WTC11 (cell line): ENCODE measurements at regions not wholly inside any gene's neighbourhood (a gene's known extent, or its start where the extent isn't known, plus 50 kb on each side); places are given as distances from the start of the nearest gene placed in this dataset.

Source experiments
- ATAC-seq: fragments of 200-7000 bp; cut with Tn5 transposase; 2 replicates; pipeline ENCODE4 v1.10.0; 2021; ENCODE audit warnings: mild to moderate bottlenecking, moderate library complexity
- CTCF ChIA-PET: fragments of 300-600 bp; sonication (Branson Sonifier 250); formaldehyde crosslinking; loops from one replicate; lab custom pipeline; 2021; ENCODE audit warnings: antibody characterized with exemption; lab: Charles Lee
- POLR2A ChIA-PET: fragments of 350-600 bp; sonication (Branson Sonifier 250); formaldehyde crosslinking; loops from one replicate; lab custom pipeline; 2021; ENCODE audit warnings: antibody characterized with exemption; lab: Charles Lee
- DNase-seq: peaks from one replicate; pipeline ENCODE4 v3.0.0; 2021; ENCODE audit warnings: low spot score
- H3K27ac Mint-ChIP-seq: 2 replicates; pipeline ENCODE4 v1.8.0; 2021; ENCODE audit warnings: mixed read lengths
- H3K27me3 Mint-ChIP-seq: 2 replicates; pipeline ENCODE4 v1.8.0; 2021; ENCODE audit warnings: low read depth, mild to moderate bottlenecking, moderate library complexity, mixed read lengths
- H3K36me3 Mint-ChIP-seq: 2 replicates; pipeline ENCODE4 v1.8.0; 2021; ENCODE audit warnings: mixed read lengths
- H3K4me1 Mint-ChIP-seq: 2 replicates; pipeline ENCODE4 v1.8.0; 2022; ENCODE audit warnings: mixed read lengths
- H3K4me3 Mint-ChIP-seq: 2 replicates; pipeline ENCODE4 v1.8.0; 2021; ENCODE audit warnings: mild to moderate bottlenecking, moderate library complexity, mixed read lengths
- H3K9me3 Mint-ChIP-seq: 2 replicates; pipeline ENCODE4 v1.8.0; 2021; ENCODE audit warnings: mixed read lengths
- CBFB ChIP-seq: sonication (generic); formaldehyde crosslinking; IDR thresholded peaks from 2 replicates; pipeline ENCODE4 v1.8.1; 2022; ENCODE audit warnings: mild to moderate bottlenecking, low read depth, missing genetic modification reagents
- ETV6 ChIP-seq: sonication (generic); formaldehyde crosslinking; IDR thresholded peaks from 2 replicates; pipeline ENCODE4 v1.8.1; 2022; ENCODE audit warnings: mild to moderate bottlenecking, missing genetic modification reagents
- GABPB1 ChIP-seq: sonication (generic); formaldehyde crosslinking; IDR thresholded peaks from 2 replicates; pipeline ENCODE4 v1.8.1; 2023; ENCODE audit warnings: mild to moderate bottlenecking, missing genetic modification reagents
- KAT7 ChIP-seq: sonication (generic); formaldehyde crosslinking; IDR thresholded peaks from 2 replicates; pipeline ENCODE4 v1.8.1; 2023; ENCODE audit warnings: missing genetic modification reagents, mild to moderate bottlenecking, borderline replicate concordance
- NR1H2 ChIP-seq: sonication (generic); formaldehyde crosslinking; IDR thresholded peaks from 2 replicates; pipeline ENCODE4 v1.9.0; 2021; ENCODE audit warnings: mild to moderate bottlenecking, moderate library complexity, missing genetic modification reagents
- NR2C2 ChIP-seq: sonication (generic); formaldehyde crosslinking; IDR thresholded peaks from 2 replicates; pipeline ENCODE4 v1.8.0; 2022; ENCODE audit warnings: mild to moderate bottlenecking, missing genetic modification reagents
- NR3C1 ChIP-seq: sonication (generic); formaldehyde crosslinking; conservative IDR thresholded peaks from 2 replicates; pipeline ENCODE4 v1.8.1; 2023; ENCODE audit warnings: low read depth, mild to moderate bottlenecking, missing genetic modification reagents
- PRRX2 ChIP-seq: fragments of 250-450 bp; sonication (Bioruptor Pico); IDR thresholded peaks from 2 replicates; pipeline ENCODE4 v1.8.0; 2021; ENCODE audit warnings: mild to moderate bottlenecking
- RELA ChIP-seq: sonication (generic); formaldehyde crosslinking; IDR thresholded peaks from 2 replicates; pipeline ENCODE4 v1.8.1; 2022; ENCODE audit warnings: missing genetic modification reagents, mild to moderate bottlenecking, borderline replicate concordance
- SMAD3 ChIP-seq: sonication (generic); formaldehyde crosslinking; IDR thresholded peaks from 2 replicates; pipeline ENCODE4 v1.8.0; 2022; ENCODE audit warnings: missing genetic modification reagents, mild to moderate bottlenecking, borderline replicate concordance
- SP1 ChIP-seq: sonication (generic); formaldehyde crosslinking; conservative IDR thresholded peaks from 2 replicates; pipeline ENCODE4 v1.8.1; 2022; ENCODE audit warnings: missing genetic modification reagents
- TCF7 ChIP-seq: sonication (generic); formaldehyde crosslinking; IDR thresholded peaks from 2 replicates; pipeline ENCODE4 v1.8.0; 2022; ENCODE audit warnings: mild to moderate bottlenecking, low read depth, missing genetic modification reagents, moderate library complexity
- ZBTB21 ChIP-seq: sonication (generic); formaldehyde crosslinking; IDR thresholded peaks from 2 replicates; pipeline ENCODE4 v1.8.1; 2023; ENCODE audit warnings: mild to moderate bottlenecking, missing genetic modification reagents, borderline replicate concordance
- ZNF138 ChIP-seq: sonication (generic); formaldehyde crosslinking; conservative IDR thresholded peaks from 2 replicates; pipeline ENCODE4 v1.8.1; 2022; ENCODE audit warnings: mild to moderate bottlenecking, moderate library complexity, missing genetic modification reagents
- ZNF232 ChIP-seq: sonication (generic); formaldehyde crosslinking; IDR thresholded peaks from 2 replicates; pipeline ENCODE4 v1.8.0; 2022; ENCODE audit warnings: mild to moderate bottlenecking, missing genetic modification reagents
- ZNF317 ChIP-seq: sonication (generic); formaldehyde crosslinking; IDR thresholded peaks from 2 replicates; pipeline ENCODE4 v1.8.1; 2023; ENCODE audit warnings: low read depth, mild to moderate bottlenecking, moderate library complexity, missing genetic modification reagents, borderline replicate concordance
- ZNF416 ChIP-seq: fragments of 250-450 bp; sonication (Bioruptor Pico); IDR thresholded peaks from 2 replicates; pipeline ENCODE4 v1.9.0; 2021; ENCODE audit warnings: mild to moderate bottlenecking, inconsistent platforms
- TF ChIP-seq, protein P1 (sequence below): fragments of 250-450 bp; sonication (Bioruptor Pico); IDR thresholded peaks from 2 replicates; pipeline ENCODE4 v1.9.0; 2021; ENCODE audit warnings: mild to moderate bottlenecking
- TF ChIP-seq, protein P2 (sequence below): sonication (generic); formaldehyde crosslinking; IDR thresholded peaks from 2 replicates; pipeline ENCODE4 v1.8.0; 2023; ENCODE audit warnings: missing genetic modification reagents, mild to moderate bottlenecking, borderline replicate concordance
- TF ChIP-seq, protein P3 (sequence below): sonication (generic); formaldehyde crosslinking; IDR thresholded peaks from 2 replicates; pipeline ENCODE4 v1.8.1; 2023; ENCODE audit warnings: mild to moderate bottlenecking, missing genetic modification reagents
- TF ChIP-seq, protein P4 (sequence below): fragments of 250-450 bp; sonication (Bioruptor Pico); IDR thresholded peaks from 2 replicates; pipeline ENCODE4 v1.9.0; 2021; ENCODE audit warnings: moderate library complexity, mild to moderate bottlenecking, inconsistent platforms, borderline replicate concordance
- TF ChIP-seq, protein P5 (sequence below): sonication (generic); formaldehyde crosslinking; IDR thresholded peaks from 2 replicates; pipeline ENCODE4 v1.8.1; 2022; ENCODE audit warnings: mild to moderate bottlenecking, missing genetic modification reagents, moderate library complexity, borderline replicate concordance

DNA sequence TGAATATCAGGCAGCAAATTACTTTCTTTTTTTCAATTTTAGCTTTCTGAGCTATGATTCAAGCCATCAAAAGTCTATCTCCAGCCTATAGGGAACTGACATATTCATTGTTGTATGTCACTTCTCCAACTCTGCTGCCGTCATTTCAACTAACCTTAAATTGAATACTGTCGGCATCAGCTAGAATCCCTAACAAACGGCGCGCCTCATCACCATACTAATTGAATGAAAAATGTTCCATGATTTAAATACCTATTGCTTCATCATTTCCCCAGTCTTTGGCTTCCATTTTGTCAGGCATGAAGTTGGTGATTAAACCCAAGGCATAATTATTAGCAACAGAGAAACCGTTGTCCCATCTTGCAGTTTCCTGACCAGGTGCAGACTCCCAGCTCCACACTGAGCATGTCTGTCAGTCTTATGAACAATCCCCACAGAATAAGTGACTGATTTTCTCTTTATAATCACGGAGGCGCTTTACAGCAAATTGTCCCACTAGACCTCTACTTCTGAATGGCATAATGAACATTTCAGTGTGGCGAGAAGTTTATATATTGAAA lies 83.5 kb upstream of the NPY start:
- ChIA-PET POLR2A (no interaction called here), CTCF (interaction anchor here (0.6 to 1.1 kb wide), 2 partner anchors 28 to 1749 kb away, joined by 3 to 4 read pairs; no protein-coding TSS in a partner anchor)
- Mint-ChIP-seq H3K4me1 (no peaks in the 10 kb centered on the region), H3K9me3 (no peaks in the 10 kb centered on the region), H3K27ac (no peak overlapping the region), H3K36me3 (no peaks in the 10 kb centered on the region), H3K27me3 (no peaks in the 10 kb centered on the region), H3K4me3 (no peak overlapping the region)
- DNase-seq: no peak
- no peak for TF ChIP-seq RELA (CRISPR knock-in tag)
- TF ChIP-seq, protein P1, sequence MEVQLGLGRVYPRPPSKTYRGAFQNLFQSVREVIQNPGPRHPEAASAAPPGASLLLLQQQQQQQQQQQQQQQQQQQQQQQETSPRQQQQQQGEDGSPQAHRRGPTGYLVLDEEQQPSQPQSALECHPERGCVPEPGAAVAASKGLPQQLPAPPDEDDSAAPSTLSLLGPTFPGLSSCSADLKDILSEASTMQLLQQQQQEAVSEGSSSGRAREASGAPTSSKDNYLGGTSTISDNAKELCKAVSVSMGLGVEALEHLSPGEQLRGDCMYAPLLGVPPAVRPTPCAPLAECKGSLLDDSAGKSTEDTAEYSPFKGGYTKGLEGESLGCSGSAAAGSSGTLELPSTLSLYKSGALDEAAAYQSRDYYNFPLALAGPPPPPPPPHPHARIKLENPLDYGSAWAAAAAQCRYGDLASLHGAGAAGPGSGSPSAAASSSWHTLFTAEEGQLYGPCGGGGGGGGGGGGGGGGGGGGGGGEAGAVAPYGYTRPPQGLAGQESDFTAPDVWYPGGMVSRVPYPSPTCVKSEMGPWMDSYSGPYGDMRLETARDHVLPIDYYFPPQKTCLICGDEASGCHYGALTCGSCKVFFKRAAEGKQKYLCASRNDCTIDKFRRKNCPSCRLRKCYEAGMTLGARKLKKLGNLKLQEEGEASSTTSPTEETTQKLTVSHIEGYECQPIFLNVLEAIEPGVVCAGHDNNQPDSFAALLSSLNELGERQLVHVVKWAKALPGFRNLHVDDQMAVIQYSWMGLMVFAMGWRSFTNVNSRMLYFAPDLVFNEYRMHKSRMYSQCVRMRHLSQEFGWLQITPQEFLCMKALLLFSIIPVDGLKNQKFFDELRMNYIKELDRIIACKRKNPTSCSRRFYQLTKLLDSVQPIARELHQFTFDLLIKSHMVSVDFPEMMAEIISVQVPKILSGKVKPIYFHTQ (CRISPR knock-in tag): no peak
- TF ChIP-seq ZNF317 (CRISPR knock-in tag): no peak
- no peak for TF ChIP-seq SP1 (CRISPR knock-in tag)
- no peak for TF ChIP-seq PRRX2 (CRISPR knock-in tag)
- no peak for TF ChIP-seq SMAD3
- TF ChIP-seq ETV6 (CRISPR knock-in tag): no peak
- TF ChIP-seq, protein P2, sequence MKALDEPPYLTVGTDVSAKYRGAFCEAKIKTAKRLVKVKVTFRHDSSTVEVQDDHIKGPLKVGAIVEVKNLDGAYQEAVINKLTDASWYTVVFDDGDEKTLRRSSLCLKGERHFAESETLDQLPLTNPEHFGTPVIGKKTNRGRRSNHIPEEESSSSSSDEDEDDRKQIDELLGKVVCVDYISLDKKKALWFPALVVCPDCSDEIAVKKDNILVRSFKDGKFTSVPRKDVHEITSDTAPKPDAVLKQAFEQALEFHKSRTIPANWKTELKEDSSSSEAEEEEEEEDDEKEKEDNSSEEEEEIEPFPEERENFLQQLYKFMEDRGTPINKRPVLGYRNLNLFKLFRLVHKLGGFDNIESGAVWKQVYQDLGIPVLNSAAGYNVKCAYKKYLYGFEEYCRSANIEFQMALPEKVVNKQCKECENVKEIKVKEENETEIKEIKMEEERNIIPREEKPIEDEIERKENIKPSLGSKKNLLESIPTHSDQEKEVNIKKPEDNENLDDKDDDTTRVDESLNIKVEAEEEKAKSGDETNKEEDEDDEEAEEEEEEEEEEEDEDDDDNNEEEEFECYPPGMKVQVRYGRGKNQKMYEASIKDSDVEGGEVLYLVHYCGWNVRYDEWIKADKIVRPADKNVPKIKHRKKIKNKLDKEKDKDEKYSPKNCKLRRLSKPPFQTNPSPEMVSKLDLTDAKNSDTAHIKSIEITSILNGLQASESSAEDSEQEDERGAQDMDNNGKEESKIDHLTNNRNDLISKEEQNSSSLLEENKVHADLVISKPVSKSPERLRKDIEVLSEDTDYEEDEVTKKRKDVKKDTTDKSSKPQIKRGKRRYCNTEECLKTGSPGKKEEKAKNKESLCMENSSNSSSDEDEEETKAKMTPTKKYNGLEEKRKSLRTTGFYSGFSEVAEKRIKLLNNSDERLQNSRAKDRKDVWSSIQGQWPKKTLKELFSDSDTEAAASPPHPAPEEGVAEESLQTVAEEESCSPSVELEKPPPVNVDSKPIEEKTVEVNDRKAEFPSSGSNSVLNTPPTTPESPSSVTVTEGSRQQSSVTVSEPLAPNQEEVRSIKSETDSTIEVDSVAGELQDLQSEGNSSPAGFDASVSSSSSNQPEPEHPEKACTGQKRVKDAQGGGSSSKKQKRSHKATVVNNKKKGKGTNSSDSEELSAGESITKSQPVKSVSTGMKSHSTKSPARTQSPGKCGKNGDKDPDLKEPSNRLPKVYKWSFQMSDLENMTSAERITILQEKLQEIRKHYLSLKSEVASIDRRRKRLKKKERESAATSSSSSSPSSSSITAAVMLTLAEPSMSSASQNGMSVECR (CRISPR knock-in tag): no peak
- TF ChIP-seq ZNF138 (CRISPR knock-in tag): no peak
- no peak for TF ChIP-seq KAT7 (CRISPR knock-in tag)
- TF ChIP-seq ZNF416 (CRISPR knock-in tag): no peak
- TF ChIP-seq TCF7 (CRISPR knock-in tag): no peak
- TF ChIP-seq GABPB1 (CRISPR knock-in tag): no peak
- TF ChIP-seq ZBTB21 (CRISPR knock-in tag): no peak
- TF ChIP-seq NR3C1 (CRISPR knock-in tag): no peak
- TF ChIP-seq ZNF232 (CRISPR knock-in tag): no peak
- no peak for TF ChIP-seq NR2C2 (CRISPR knock-in tag)
- no peak for ATAC-seq

DNA sequence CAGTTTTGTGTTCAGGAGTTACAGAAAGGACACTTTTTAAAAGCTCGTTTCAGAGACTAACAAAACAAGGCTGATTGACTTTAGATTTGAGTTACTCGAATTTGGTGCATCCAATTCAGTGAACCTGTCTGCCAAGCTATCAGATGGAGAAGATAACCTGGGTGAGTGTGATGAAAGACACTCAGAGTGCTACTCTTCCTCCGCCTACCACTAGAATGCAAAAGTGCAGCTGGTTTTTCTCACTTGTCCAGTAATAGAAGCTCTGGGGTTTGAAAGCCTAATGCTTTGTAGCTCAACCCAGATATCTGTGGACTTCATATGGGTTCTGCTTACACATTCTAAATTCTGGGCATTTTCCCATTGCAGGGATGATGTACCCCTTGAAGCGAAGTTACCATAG lies 82.8 kb upstream of the NPY start:
- no peaks in the 10 kb centered on the region for H3K36me3 Mint-ChIP-seq
- no peaks in the 10 kb centered on the region for H3K27me3 Mint-ChIP-seq
- H3K9me3 Mint-ChIP-seq: no peaks in the 10 kb centered on the region
- no peak for DNase-seq
- CTCF ChIA-PET: interaction anchor here (0.6 to 1.1 kb wide), 3 partner anchors 27 to 1750 kb away, joined by 3 to 4 read pairs (median 3); no protein-coding TSS in a partner anchor
- POLR2A ChIA-PET: no interaction called here
- H3K27ac Mint-ChIP-seq: no peak overlapping the region
- H3K4me3 Mint-ChIP-seq: no peak overlapping the region
- ATAC-seq: no peak
- no peaks in the 10 kb centered on the region for H3K4me1 Mint-ChIP-seq
- TF ChIP-seq, protein P1 (CRISPR knock-in tag): no peak
- TF ChIP-seq, protein P3, sequence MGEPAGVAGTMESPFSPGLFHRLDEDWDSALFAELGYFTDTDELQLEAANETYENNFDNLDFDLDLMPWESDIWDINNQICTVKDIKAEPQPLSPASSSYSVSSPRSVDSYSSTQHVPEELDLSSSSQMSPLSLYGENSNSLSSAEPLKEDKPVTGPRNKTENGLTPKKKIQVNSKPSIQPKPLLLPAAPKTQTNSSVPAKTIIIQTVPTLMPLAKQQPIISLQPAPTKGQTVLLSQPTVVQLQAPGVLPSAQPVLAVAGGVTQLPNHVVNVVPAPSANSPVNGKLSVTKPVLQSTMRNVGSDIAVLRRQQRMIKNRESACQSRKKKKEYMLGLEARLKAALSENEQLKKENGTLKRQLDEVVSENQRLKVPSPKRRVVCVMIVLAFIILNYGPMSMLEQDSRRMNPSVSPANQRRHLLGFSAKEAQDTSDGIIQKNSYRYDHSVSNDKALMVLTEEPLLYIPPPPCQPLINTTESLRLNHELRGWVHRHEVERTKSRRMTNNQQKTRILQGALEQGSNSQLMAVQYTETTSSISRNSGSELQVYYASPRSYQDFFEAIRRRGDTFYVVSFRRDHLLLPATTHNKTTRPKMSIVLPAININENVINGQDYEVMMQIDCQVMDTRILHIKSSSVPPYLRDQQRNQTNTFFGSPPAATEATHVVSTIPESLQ (CRISPR knock-in tag): no peak
- no peak for TF ChIP-seq ZBTB21 (CRISPR knock-in tag)
- TF ChIP-seq, protein P4, sequence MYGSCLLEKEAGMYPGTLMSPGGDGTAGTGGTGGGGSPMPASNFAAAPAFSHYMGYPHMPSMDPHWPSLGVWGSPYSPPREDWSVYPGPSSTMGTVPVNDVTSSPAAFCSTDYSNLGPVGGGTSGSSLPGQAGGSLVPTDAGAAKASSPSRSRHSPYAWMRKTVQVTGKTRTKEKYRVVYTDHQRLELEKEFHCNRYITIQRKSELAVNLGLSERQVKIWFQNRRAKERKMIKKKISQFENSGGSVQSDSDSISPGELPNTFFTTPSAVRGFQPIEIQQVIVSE (CRISPR knock-in tag): no peak
- no peak for TF ChIP-seq NR1H2
- no peak for TF ChIP-seq CBFB (CRISPR knock-in tag)
- TF ChIP-seq, protein P5, sequence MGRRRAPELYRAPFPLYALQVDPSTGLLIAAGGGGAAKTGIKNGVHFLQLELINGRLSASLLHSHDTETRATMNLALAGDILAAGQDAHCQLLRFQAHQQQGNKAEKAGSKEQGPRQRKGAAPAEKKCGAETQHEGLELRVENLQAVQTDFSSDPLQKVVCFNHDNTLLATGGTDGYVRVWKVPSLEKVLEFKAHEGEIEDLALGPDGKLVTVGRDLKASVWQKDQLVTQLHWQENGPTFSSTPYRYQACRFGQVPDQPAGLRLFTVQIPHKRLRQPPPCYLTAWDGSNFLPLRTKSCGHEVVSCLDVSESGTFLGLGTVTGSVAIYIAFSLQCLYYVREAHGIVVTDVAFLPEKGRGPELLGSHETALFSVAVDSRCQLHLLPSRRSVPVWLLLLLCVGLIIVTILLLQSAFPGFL (CRISPR knock-in tag): no peak
